H1 (cell line): ENCODE measurements at regions not wholly inside any gene's neighbourhood (a gene's known extent, or its start where the extent isn't known, plus 50 kb on each side); places are given as distances from the start of the nearest gene placed in this dataset.

Experiments
- CBX8 ChIP-seq: fragments of 300-800, 300-1000 bp; sonication (generic); IDR thresholded peaks from 2 replicates; pipeline ENCODE4 v1.7.1; 2016; ENCODE audit warnings: low read depth, low read length, borderline replicate concordance
- RAD21 ChIP-seq, 2 experiments: IDR thresholded peaks in 1 of 2; conservative IDR thresholded peaks in 1 of 2; 2 replicates each; pipeline ENCODE4 v1.6.1; 2011; ENCODE audit warnings: low read depth in 2 of 2, low read length in 2 of 2, improper control_type of control experiment in 1 of 2, inconsistent platforms in 1 of 2, mild to moderate bottlenecking in 1 of 2, moderate library complexity in 1 of 2
- TAF1 ChIP-seq: IDR thresholded peaks from 2 replicates; pipeline ENCODE4 v1.6.1; 2011; ENCODE audit warnings: mild to moderate bottlenecking, low read depth, low read length
- TF ChIP-seq, protein P1 (sequence below): IDR thresholded peaks from 2 replicates; pipeline ENCODE4 v1.6.1; 2011; ENCODE audit warnings: low read length, improper control_type of control experiment

- TF ChIP-seq CBX8 (no peak), RAD21 (IDR thresholded peaks at IDR 0.05 in 1 of 2, conservative IDR thresholded peaks at IDR 0.05 in 1 of 2; ENCODE audit: low read depth in 2 of 2, low read length in 2 of 2) (no peak), TAF1 (no peak)
- TF ChIP-seq, protein P1, sequence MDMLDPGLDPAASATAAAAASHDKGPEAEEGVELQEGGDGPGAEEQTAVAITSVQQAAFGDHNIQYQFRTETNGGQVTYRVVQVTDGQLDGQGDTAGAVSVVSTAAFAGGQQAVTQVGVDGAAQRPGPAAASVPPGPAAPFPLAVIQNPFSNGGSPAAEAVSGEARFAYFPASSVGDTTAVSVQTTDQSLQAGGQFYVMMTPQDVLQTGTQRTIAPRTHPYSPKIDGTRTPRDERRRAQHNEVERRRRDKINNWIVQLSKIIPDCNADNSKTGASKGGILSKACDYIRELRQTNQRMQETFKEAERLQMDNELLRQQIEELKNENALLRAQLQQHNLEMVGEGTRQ: no peak
Observed at GRCh38 chr2:53334610-53335009, 433.0 kb upstream of the CHAC2 start (continued).
